B cell (primary cell): ENCODE measurements at regions not wholly inside any gene's neighbourhood (a gene's known extent, or its start where the extent isn't known, plus 50 kb on each side); places are given as distances from the start of the nearest gene placed in this dataset.

Source experiments
- ATAC-seq: fragments of 200-7000 bp; cut with Tn5 transposase; one replicate; pipeline ENCODE4 v1.10.0; 2021; ENCODE audit warnings: low read depth, mild to moderate bottlenecking, moderate number of reproducible peaks, moderate library complexity
- CTCF ChIA-PET: fragments of 350-600 bp; sonication (Branson Sonifier 250); formaldehyde crosslinking; loops from one replicate; lab custom pipeline; 2021; ENCODE audit warnings: antibody characterized with exemption, inconsistent platforms; lab: Charles Lee
- POLR2A ChIA-PET: fragments of 350-600 bp; sonication (Branson Sonifier 250); formaldehyde crosslinking; loops from one replicate; lab custom pipeline; 2021; ENCODE audit warnings: antibody characterized with exemption; lab: Charles Lee
- DNase-seq: peaks from one replicate; pipeline ENCODE4 v3.0.0; 2013
- H2AFZ ChIP-seq: 2 replicates; pipeline ENCODE4 v1.6.1; 2012; ENCODE audit warnings: mild to moderate bottlenecking, low read depth, low read length; ENCODE audit not compliant: insufficient read depth, poor library complexity, severe bottlenecking
- H3K27ac ChIP-seq, 2 donors: 1 replicate in 1 of 2; 2 replicates in 1 of 2; pipeline ENCODE4 v1.5.1; 2012 to 2013; ENCODE audit warnings: low read length in 2 of 2, mild to moderate bottlenecking in 2 of 2, moderate library complexity in 1 of 2
- H3K27me3 ChIP-seq, 4 experiments: fragments of 200-600 bp in 1 of 4; sonication (generic) in 1 of 4; replicated peaks in 1 of 4; 1 replicate in 2 of 4; 2 replicates in 2 of 4; pipeline versions ENCODE4 v1.6.1 to v1.7.0; 2013 to 2016; ENCODE audit warnings: low read length in 3 of 4, mild to moderate bottlenecking in 2 of 4, mixed read lengths in 1 of 4, moderate library complexity in 1 of 4; ENCODE audit not compliant: insufficient read depth in 4 of 4, control insufficient read depth in 3 of 4; ENCODE audit errors: control extremely low read depth in 1 of 4
- H3K36me3 ChIP-seq, 2 experiments: replicated peaks in 1 of 2; 1 replicate in 1 of 2; 2 replicates in 1 of 2; pipeline versions ENCODE4 v1.6.1 to v1.7.1; 2013; ENCODE audit warnings: low read length in 1 of 2; ENCODE audit not compliant: insufficient read depth in 2 of 2, control insufficient read depth in 1 of 2; ENCODE audit errors: control extremely low read depth in 1 of 2, extremely low read depth in 1 of 2
- H3K4me1 ChIP-seq, 2 donors: fragments of 200-600 bp in 1 of 2; sonication (generic) in 1 of 2; 1 replicate in 1 of 2; 2 replicates in 1 of 2; pipeline versions ENCODE4 v1.5.1 to v1.6.1; 2013 to 2017; ENCODE audit warnings: low read length in 2 of 2; ENCODE audit not compliant: control insufficient read depth in 2 of 2, insufficient read depth in 2 of 2
- H3K4me2 ChIP-seq: replicated peaks from 2 replicates; pipeline ENCODE3; 2012; ENCODE audit warnings: mild to moderate bottlenecking, low read depth, low read length; ENCODE audit not compliant: poor library complexity, severe bottlenecking
- H3K4me3 ChIP-seq, 5 experiments: fragments of 200-600 bp in 1 of 5; sonication (generic) in 1 of 5; 1 replicate in 3 of 5; 2 replicates in 2 of 5; pipeline versions ENCODE4 v1.5.1 to v1.7.0; 2011 to 2016; ENCODE audit warnings: low read length in 4 of 5, mild to moderate bottlenecking in 4 of 5, low read depth in 2 of 5, control low read depth in 1 of 5, moderate library complexity in 1 of 5; ENCODE audit not compliant: insufficient read depth in 1 of 5; ENCODE audit errors: control extremely low read depth in 1 of 5, extremely low read depth in 1 of 5
- H3K79me2 ChIP-seq: fragments of 200-600 bp; sonication (generic); one replicate; pipeline ENCODE4 v1.6.0; 2016; ENCODE audit warnings: low read length; ENCODE audit not compliant: control insufficient read depth, insufficient read depth
- H3K9ac ChIP-seq: fragments of 200-600 bp; sonication (generic); 2 replicates; pipeline ENCODE4 v1.6.1; 2017; ENCODE audit warnings: mild to moderate bottlenecking, low read length, moderate library complexity
- H3K9me3 ChIP-seq, 3 donors: one replicate each; pipeline versions ENCODE4 v1.6.1 to v1.7.1; 2013; ENCODE audit warnings: low read length in 2 of 3; ENCODE audit not compliant: control insufficient read depth in 2 of 3, insufficient read depth in 1 of 3; ENCODE audit errors: control extremely low read depth in 1 of 3
- H4K20me1 ChIP-seq: 2 replicates; pipeline ENCODE4 v1.6.0; 2012; ENCODE audit warnings: mild to moderate bottlenecking, low read length; ENCODE audit not compliant: insufficient read depth, control insufficient read depth, poor library complexity, severe bottlenecking
- H3K27ac Mint-ChIP-seq: one replicate; pipeline ENCODE4 v1.8.0; 2021; ENCODE audit warnings: mixed read lengths
- H3K27me3 Mint-ChIP-seq: one replicate; pipeline ENCODE4 v1.8.0; 2021; ENCODE audit warnings: mixed read lengths
- H3K4me1 Mint-ChIP-seq: one replicate; pipeline ENCODE4 v1.8.0; 2021; ENCODE audit warnings: mixed read lengths
- H3K4me3 Mint-ChIP-seq: one replicate; pipeline ENCODE4 v1.8.0; 2021; ENCODE audit warnings: mixed read lengths
- H3K9me3 Mint-ChIP-seq: one replicate; pipeline ENCODE4 v1.8.0; 2022; ENCODE audit warnings: mixed read lengths; ENCODE audit not compliant: insufficient read depth
- EZH2 ChIP-seq: IDR thresholded peaks from 2 replicates; pipeline ENCODE4 v1.6.1; 2012; ENCODE audit warnings: borderline replicate concordance, low read depth, mild to moderate bottlenecking, moderate library complexity, low read length; ENCODE audit not compliant: insufficient read depth, poor library complexity, severe bottlenecking
- WGBS: methylation state at CpG from one replicate; pipeline ENCODE4 v1.1.5; 2013; ENCODE audit warnings: missing lambda C conversion rate; ENCODE audit not compliant: insufficient coverage; 5-methylcytosine and 5-hydroxymethylcytosine counted together
- intact Hi-C: fragments of 100-400 bp; cut with micrococcal nuclease; formaldehyde crosslinking; loops from one replicate; pipeline ENCODE4 v1.10.0; 2022
- TF ChIP-seq, protein P1 (sequence below): fragments of 200-600 bp; IDR thresholded peaks from one replicate; pipeline ENCODE4 v1.8.0; 2022; ENCODE audit warnings: antibody characterized with exemption, mild to moderate bottlenecking

- Histone ChIP-seq H3K27me3 (no peaks in the 10 kb centered on the region), H4K20me1 (no peaks in the 10 kb centered on the region), H3K4me3 (no peak overlapping the region), H2AFZ (no peak overlapping the region), H3K4me1 (no peaks in the 10 kb centered on the region), H3K79me2 (no peaks in the 10 kb centered on the region), H3K36me3 (no peaks in the 10 kb centered on the region), H3K4me2 (no peak overlapping the region), H3K27ac (no peak overlapping the region), H3K9ac (no peak overlapping the region), H3K9me3 (no peaks in the 10 kb centered on the region)
- ChIA-PET POLR2A (no interaction called here), CTCF (no interaction called here)
- H3K4me3 Mint-ChIP-seq = no peak overlapping the region
- ATAC-seq = no peak
- TF ChIP-seq EZH2 = no peak
- TF ChIP-seq, protein P1, sequence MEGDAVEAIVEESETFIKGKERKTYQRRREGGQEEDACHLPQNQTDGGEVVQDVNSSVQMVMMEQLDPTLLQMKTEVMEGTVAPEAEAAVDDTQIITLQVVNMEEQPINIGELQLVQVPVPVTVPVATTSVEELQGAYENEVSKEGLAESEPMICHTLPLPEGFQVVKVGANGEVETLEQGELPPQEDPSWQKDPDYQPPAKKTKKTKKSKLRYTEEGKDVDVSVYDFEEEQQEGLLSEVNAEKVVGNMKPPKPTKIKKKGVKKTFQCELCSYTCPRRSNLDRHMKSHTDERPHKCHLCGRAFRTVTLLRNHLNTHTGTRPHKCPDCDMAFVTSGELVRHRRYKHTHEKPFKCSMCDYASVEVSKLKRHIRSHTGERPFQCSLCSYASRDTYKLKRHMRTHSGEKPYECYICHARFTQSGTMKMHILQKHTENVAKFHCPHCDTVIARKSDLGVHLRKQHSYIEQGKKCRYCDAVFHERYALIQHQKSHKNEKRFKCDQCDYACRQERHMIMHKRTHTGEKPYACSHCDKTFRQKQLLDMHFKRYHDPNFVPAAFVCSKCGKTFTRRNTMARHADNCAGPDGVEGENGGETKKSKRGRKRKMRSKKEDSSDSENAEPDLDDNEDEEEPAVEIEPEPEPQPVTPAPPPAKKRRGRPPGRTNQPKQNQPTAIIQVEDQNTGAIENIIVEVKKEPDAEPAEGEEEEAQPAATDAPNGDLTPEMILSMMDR = no peak
- no peak overlapping the region for H3K27ac Mint-ChIP-seq
- H3K9me3 Mint-ChIP-seq = no peaks in the 10 kb centered on the region
- no CpG with 5 or more reads among the region's 4 CpGs for WGBS
- intact Hi-C loops = no loop called here
- H3K4me1 Mint-ChIP-seq = no peaks in the 10 kb centered on the region
- DNase-seq = no peak
- no peaks in the 10 kb centered on the region for H3K27me3 Mint-ChIP-seq
Observed at GRCh38 chr4:61036071-61036684, 163.9 kb upstream of the ADGRL3 start.

DNA sequence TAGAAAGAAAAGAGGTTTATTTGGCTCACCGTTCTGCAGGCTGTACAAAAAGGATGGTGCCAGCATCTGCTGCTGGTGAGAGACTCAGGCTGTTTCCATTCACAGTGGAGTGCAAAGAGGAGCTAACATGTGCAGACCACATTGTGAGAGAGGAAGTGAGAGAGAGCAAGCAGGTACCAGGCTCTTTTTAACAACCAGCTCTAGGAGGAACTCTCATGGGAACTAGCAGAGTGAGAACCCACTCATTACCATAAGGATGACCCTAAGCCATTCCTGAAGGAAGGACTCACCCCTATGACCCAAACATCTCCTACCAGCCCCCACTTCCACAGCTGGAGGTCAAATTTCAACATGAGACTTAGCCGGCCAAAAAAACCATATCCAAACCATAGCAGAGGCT lies 158.6 kb upstream of the ADGRL3 start:
- H2AFZ ChIP-seq = no peak overlapping the region
- DNase-seq (no peak), ATAC-seq (no peak)
- CTCF ChIA-PET = no interaction called here
- Mint-ChIP-seq H3K4me1 (no peaks in the 10 kb centered on the region), H3K27me3 (no peaks in the 10 kb centered on the region), H3K9me3 (peaks cover 12% of the 10 kb centered on the region), H3K27ac (no peak overlapping the region), H3K4me3 (no peak overlapping the region)
- no peak overlapping the region for H3K9ac ChIP-seq
- no peaks in the 10 kb centered on the region for H3K36me3 ChIP-seq
- H3K79me2 ChIP-seq = no peaks in the 10 kb centered on the region
- no peaks in the 10 kb centered on the region for H4K20me1 ChIP-seq
- H3K4me2 ChIP-seq = no peak overlapping the region
- H3K9me3 ChIP-seq = no peaks in the 10 kb centered on the region
- no peaks in the 10 kb centered on the region for H3K4me1 ChIP-seq
- TF ChIP-seq, protein P1 = no peak
- TF ChIP-seq EZH2 = no peak
- intact Hi-C loops = no loop called here
- POLR2A ChIA-PET = no interaction called here
- 80% methylated on average over 1 of the region's 2 CpGs for whole genome bisulfite sequencing
- no peak overlapping the region for H3K27ac ChIP-seq
- no peaks in the 10 kb centered on the region for H3K27me3 ChIP-seq
- H3K4me3 ChIP-seq = no peak overlapping the region
